ENCODE measurements at regions not wholly inside any gene's neighbourhood (a gene's known extent, or its start where the extent isn't known, plus 50 kb on each side); places are given as distances from the start of the nearest gene placed in this dataset.

DNA sequence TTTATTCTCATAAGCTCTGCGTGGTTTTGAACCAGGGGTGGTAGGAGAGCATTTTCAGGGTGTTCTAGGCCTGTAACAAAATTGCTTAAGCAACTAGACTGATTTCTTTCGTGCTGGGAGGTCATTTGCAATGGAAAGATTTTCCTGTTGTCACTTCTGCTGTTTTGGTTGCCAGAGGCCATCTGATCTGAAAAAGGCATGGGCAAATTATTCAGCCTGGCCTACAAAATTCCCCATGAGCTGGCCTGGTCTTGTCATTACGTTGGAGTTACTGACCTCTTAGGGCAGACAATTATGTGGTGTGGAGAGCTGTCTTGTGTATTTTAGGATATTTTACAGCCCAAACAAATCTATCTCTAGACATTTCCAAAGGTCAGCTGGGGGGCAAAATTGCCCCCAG lies 444.4 kb upstream of the DAB1 start (continued):
- TF ChIP-seq, protein P1, sequence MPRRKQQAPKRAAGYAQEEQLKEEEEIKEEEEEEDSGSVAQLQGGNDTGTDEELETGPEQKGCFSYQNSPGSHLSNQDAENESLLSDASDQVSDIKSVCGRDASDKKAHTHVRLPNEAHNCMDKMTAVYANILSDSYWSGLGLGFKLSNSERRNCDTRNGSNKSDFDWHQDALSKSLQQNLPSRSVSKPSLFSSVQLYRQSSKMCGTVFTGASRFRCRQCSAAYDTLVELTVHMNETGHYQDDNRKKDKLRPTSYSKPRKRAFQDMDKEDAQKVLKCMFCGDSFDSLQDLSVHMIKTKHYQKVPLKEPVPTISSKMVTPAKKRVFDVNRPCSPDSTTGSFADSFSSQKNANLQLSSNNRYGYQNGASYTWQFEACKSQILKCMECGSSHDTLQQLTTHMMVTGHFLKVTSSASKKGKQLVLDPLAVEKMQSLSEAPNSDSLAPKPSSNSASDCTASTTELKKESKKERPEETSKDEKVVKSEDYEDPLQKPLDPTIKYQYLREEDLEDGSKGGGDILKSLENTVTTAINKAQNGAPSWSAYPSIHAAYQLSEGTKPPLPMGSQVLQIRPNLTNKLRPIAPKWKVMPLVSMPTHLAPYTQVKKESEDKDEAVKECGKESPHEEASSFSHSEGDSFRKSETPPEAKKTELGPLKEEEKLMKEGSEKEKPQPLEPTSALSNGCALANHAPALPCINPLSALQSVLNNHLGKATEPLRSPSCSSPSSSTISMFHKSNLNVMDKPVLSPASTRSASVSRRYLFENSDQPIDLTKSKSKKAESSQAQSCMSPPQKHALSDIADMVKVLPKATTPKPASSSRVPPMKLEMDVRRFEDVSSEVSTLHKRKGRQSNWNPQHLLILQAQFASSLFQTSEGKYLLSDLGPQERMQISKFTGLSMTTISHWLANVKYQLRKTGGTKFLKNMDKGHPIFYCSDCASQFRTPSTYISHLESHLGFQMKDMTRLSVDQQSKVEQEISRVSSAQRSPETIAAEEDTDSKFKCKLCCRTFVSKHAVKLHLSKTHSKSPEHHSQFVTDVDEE (CRISPR knock-in tag; IDR thresholded peaks at IDR 0.05), result no peak
- TF ChIP-seq ZNF8 (CRISPR knock-in tag; IDR thresholded peaks at IDR 0.05) (no peak), CSRNP3 (CRISPR knock-in tag; IDR thresholded peaks at IDR 0.05) (no peak)

DNA sequence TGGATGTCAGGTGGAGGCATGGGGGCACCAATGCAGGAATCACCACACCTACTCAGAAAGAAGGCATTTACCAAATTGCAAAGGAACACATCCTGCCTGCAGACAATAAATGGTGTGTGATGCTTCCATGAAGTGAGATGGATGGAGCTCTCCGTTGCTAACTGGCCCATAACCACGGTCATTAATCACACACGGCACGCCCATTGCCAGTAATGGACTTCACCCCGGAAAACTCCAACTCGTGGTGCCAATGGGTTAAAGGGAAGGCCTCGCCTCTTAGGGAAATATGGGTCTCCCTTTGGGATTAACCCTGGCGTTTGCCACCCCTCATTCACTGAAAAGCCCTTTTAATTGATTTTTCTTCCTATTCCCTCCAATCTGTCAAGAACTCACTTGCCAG lies 443.1 kb upstream of the DAB1 start:
- ATAC-seq, result no peak
- TF ChIP-seq TCF4 (CRISPR knock-in tag; IDR thresholded peaks at IDR 0.05; ENCODE audit: borderline replicate concordance) (no peak), CREB5 (CRISPR knock-in tag; IDR thresholded peaks at IDR 0.05; ENCODE audit: low read depth) (no peak), ZFP3 (CRISPR knock-in tag; IDR thresholded peaks at IDR 0.05) (no peak), PATZ1 (CRISPR knock-in tag; IDR thresholded peaks at IDR 0.05; ENCODE audit: borderline replicate concordance) (no peak), ZNF8 (CRISPR knock-in tag; IDR thresholded peaks at IDR 0.05) (no peak), ARNTL (CRISPR knock-in tag; IDR thresholded peaks at IDR 0.05; ENCODE audit: borderline replicate concordance, low read depth) (no peak), ZFP30 (CRISPR knock-in tag; IDR thresholded peaks at IDR 0.05) (no peak), ZNF70 (CRISPR knock-in tag; IDR thresholded peaks at IDR 0.05) (no peak), ZC3H10 (CRISPR knock-in tag; IDR thresholded peaks at IDR 0.05) (no peak), CSRNP3 (CRISPR knock-in tag; IDR thresholded peaks at IDR 0.05) (no peak), ZNF565 (CRISPR knock-in tag; conservative IDR thresholded peaks at IDR 0.05; ENCODE audit: low read depth) (no peak), OSR1 (CRISPR knock-in tag; IDR thresholded peaks at IDR 0.05) (no peak), TOX (CRISPR knock-in tag; IDR thresholded peaks at IDR 0.05; ENCODE audit: borderline replicate concordance) (no peak)

GRCh38 chr1:57860931-57861565 lies 437.2 kb upstream of the DAB1 start:
- no peak for TF ChIP-seq BACH2 (CRISPR knock-in tag; IDR thresholded peaks at IDR 0.05; ENCODE audit: borderline replicate concordance)
- TF ChIP-seq, protein P1 (CRISPR knock-in tag; IDR thresholded peaks at IDR 0.05), result no peak
- TF ChIP-seq ZNF8 (CRISPR knock-in tag; IDR thresholded peaks at IDR 0.05), result no peak
- TF ChIP-seq RARB (CRISPR knock-in tag; IDR thresholded peaks at IDR 0.05), result no peak
- no peak for TF ChIP-seq PATZ1 (CRISPR knock-in tag; IDR thresholded peaks at IDR 0.05; ENCODE audit: borderline replicate concordance)
- TF ChIP-seq ZFP30 (CRISPR knock-in tag; IDR thresholded peaks at IDR 0.05), result no peak
- ATAC-seq, result no peak
